Activated CD8-positive, alpha-beta T cell treated with anti-CD3 and anti-CD28 coated beads, Interleukin-2, amount 10 ng/mL, durations not matched to agents 7 days and 5 days (primary cell): ENCODE measurements at regions not wholly inside any gene's neighbourhood (a gene's known extent, or its start where the extent isn't known, plus 50 kb on each side); places are given as distances from the start of the nearest gene placed in this dataset.

ENCODE experiments used
- ATAC-seq: fragments of 150-1000 bp; cut with Tn5 transposase; one replicate; pipeline ENCODE4 v1.10.0; 2021; ENCODE audit warnings: moderate library complexity
- CTCF ChIA-PET: fragments of 350-600 bp; sonication (Branson Sonifier 250); formaldehyde crosslinking; loops from one replicate; lab custom pipeline; 2021; ENCODE audit warnings: antibody characterized with exemption; lab: Charles Lee
- POLR2A ChIA-PET: fragments of 350-600 bp; sonication (Branson Sonifier 250); formaldehyde crosslinking; loops from one replicate; lab custom pipeline; 2021; ENCODE audit warnings: antibody characterized with exemption; lab: Charles Lee
- DNase-seq: peaks from one replicate; pipeline ENCODE4 v3.0.0-alpha.2; 2020
- H3K27ac Mint-ChIP-seq: one replicate; pipeline ENCODE4 v1.8.0; 2021; ENCODE audit warnings: mild to moderate bottlenecking, mixed read lengths
- H3K27me3 Mint-ChIP-seq: one replicate; pipeline ENCODE4 v1.8.0; 2021; ENCODE audit warnings: low read depth, mixed read lengths
- H3K36me3 Mint-ChIP-seq: one replicate; pipeline ENCODE4 v1.8.0; 2021; ENCODE audit warnings: low read depth, mixed read lengths
- H3K4me1 Mint-ChIP-seq: one replicate; pipeline ENCODE4 v1.8.0; 2021; ENCODE audit warnings: low read depth, mixed read lengths
- H3K4me3 Mint-ChIP-seq: one replicate; pipeline ENCODE4 v1.8.0; 2021; ENCODE audit warnings: mild to moderate bottlenecking, mixed read lengths
- H3K9me3 Mint-ChIP-seq: one replicate; pipeline ENCODE4 v1.8.0; 2022; ENCODE audit warnings: mixed read lengths; ENCODE audit not compliant: insufficient read depth

DNA sequence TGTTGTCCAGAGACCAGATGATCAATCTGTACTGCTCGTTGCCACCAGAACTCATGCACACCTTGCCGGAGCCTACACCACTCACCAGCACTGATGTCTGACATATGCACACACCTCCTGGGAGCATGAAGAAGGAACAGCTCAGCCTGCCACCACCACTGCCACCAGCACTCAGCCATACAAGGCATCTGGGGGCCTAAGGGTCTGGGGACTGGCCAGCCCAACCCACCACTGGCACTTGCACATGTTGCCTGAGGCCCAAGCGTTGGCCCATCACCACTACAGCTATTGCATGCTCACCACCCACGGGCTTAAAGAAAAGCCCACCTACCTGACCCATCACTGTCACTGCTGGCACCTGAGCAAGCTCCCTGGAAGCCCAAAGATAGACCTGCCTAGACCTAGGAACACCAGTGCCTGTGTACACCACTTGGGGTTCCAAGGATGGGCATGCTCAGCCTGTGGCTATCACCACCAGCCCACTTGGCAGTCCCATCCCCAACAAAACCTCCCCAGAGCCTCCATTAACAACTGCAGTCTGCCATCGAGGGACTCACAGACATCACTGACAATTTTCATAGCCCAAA is 174.3 kb upstream of the GRID2 start:
- Mint-ChIP-seq H3K4me3 (no peak overlapping the region), H3K36me3 (no peaks in the 10 kb centered on the region), H3K9me3 (peaks cover 26% of the 10 kb centered on the region), H3K27ac (no peak overlapping the region), H3K4me1 (no peaks in the 10 kb centered on the region), H3K27me3 (no peaks in the 10 kb centered on the region)
- ATAC-seq (no peak), DNase-seq (no peak)
- ChIA-PET POLR2A (no interaction called here), CTCF (no interaction called here)

- Mint-ChIP-seq H3K9me3 (peaks cover 14% of the 10 kb centered on the region), H3K36me3 (no peaks in the 10 kb centered on the region), H3K4me1 (no peaks in the 10 kb centered on the region), H3K4me3 (no peak overlapping the region), H3K27me3 (no peaks in the 10 kb centered on the region), H3K27ac (no peak overlapping the region)
- ATAC-seq (no peak), DNase-seq (no peak)
- ChIA-PET CTCF (no interaction called here), POLR2A (no interaction called here)
Measured at GRCh38 chr4:92136434-92136833, 167.3 kb upstream of the GRID2 start.

GRCh38 chr4:92163348-92163747 is 140.4 kb upstream of the GRID2 start:
- ATAC-seq (no peak), DNase-seq (no peak)
- POLR2A ChIA-PET: no interaction called here
- H3K27me3 Mint-ChIP-seq: no peaks in the 10 kb centered on the region
- no peaks in the 10 kb centered on the region for H3K4me1 Mint-ChIP-seq
- H3K4me3 Mint-ChIP-seq: no peak overlapping the region
- H3K27ac Mint-ChIP-seq: no peak overlapping the region
- H3K9me3 Mint-ChIP-seq: no peaks in the 10 kb centered on the region
- CTCF ChIA-PET: no interaction called here
- H3K36me3 Mint-ChIP-seq: no peaks in the 10 kb centered on the region

DNA sequence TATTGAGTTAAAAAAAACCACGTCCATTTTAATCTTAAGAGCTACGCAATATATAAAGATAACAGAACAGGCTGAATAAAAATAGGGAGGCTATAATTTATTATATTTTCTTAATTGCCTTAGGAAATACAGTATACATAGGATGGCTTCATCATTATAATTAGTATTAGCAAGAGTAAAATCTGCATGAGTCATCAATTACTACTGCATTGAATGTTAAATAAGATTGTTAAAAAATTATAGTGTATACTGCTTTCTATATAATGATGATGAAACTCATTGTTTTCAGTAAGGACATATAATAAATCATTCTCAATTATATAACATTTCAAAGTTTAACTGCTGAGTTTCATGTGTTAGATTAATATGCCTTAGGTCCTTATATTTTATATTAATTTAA is 133.4 kb upstream of the GRID2 start:
- Mint-ChIP-seq H3K9me3 (no peaks in the 10 kb centered on the region), H3K36me3 (no peaks in the 10 kb centered on the region), H3K4me1 (no peaks in the 10 kb centered on the region), H3K27me3 (no peaks in the 10 kb centered on the region), H3K4me3 (no peak overlapping the region), H3K27ac (no peak overlapping the region)
- ATAC-seq (no peak), DNase-seq (no peak)
- CTCF ChIA-PET: no interaction called here
- POLR2A ChIA-PET: no interaction called here

- no peaks in the 10 kb centered on the region for H3K36me3 Mint-ChIP-seq
- CTCF ChIA-PET: no interaction called here
- no peak overlapping the region for H3K27ac Mint-ChIP-seq
- H3K4me1 Mint-ChIP-seq: no peaks in the 10 kb centered on the region
- H3K9me3 Mint-ChIP-seq: no peaks in the 10 kb centered on the region
- DNase-seq (no peak), ATAC-seq (no peak)
- no peaks in the 10 kb centered on the region for H3K27me3 Mint-ChIP-seq
- H3K4me3 Mint-ChIP-seq: no peak overlapping the region
- POLR2A ChIA-PET: no interaction called here
Measured at GRCh38 chr4:92172203-92172602, 131.6 kb upstream of the GRID2 start.

GRCh38 chr4:92175250-92175649 is 128.5 kb upstream of the GRID2 start:
- ATAC-seq: no peak
- Mint-ChIP-seq H3K4me3 (no peak overlapping the region), H3K27ac (no peak overlapping the region), H3K4me1 (no peaks in the 10 kb centered on the region), H3K9me3 (peaks cover 11% of the 10 kb centered on the region), H3K36me3 (no peaks in the 10 kb centered on the region), H3K27me3 (no peaks in the 10 kb centered on the region)
- ChIA-PET CTCF (no interaction called here), POLR2A (no interaction called here)
- no peak for DNase-seq

GRCh38 chr4:92182006-92182735 is 121.6 kb upstream of the GRID2 start:
- DNase-seq (no peak), ATAC-seq (no peak)
- H3K27ac Mint-ChIP-seq: no peak overlapping the region
- H3K27me3 Mint-ChIP-seq: no peaks in the 10 kb centered on the region
- H3K9me3 Mint-ChIP-seq: peaks cover 15% of the 10 kb centered on the region
- no peaks in the 10 kb centered on the region for H3K4me1 Mint-ChIP-seq
- no peak overlapping the region for H3K4me3 Mint-ChIP-seq
- POLR2A ChIA-PET: no interaction called here
- H3K36me3 Mint-ChIP-seq: no peaks in the 10 kb centered on the region
- CTCF ChIA-PET: no interaction called here

GRCh38 chr4:92182736-92183407 is 120.9 kb upstream of the GRID2 start:
- Mint-ChIP-seq H3K4me1 (no peaks in the 10 kb centered on the region), H3K27ac (no peak overlapping the region), H3K9me3 (peaks cover 15% of the 10 kb centered on the region), H3K4me3 (no peak overlapping the region), H3K27me3 (no peaks in the 10 kb centered on the region), H3K36me3 (no peaks in the 10 kb centered on the region)
- DNase-seq (no peak), ATAC-seq (no peak)
- CTCF ChIA-PET: no interaction called here
- POLR2A ChIA-PET: no interaction called here

GRCh38 chr4:92183825-92184224 is 119.9 kb upstream of the GRID2 start:
- ATAC-seq: no peak
- no peak for DNase-seq
- H3K27me3 Mint-ChIP-seq: no peaks in the 10 kb centered on the region
- H3K9me3 Mint-ChIP-seq: peaks cover 13% of the 10 kb centered on the region
- no peak overlapping the region for H3K27ac Mint-ChIP-seq
- H3K36me3 Mint-ChIP-seq: no peaks in the 10 kb centered on the region
- no peaks in the 10 kb centered on the region for H3K4me1 Mint-ChIP-seq
- ChIA-PET CTCF (no interaction called here), POLR2A (no interaction called here)
- no peak overlapping the region for H3K4me3 Mint-ChIP-seq

- Mint-ChIP-seq H3K27me3 (no peaks in the 10 kb centered on the region), H3K4me1 (no peaks in the 10 kb centered on the region), H3K27ac (no peak overlapping the region), H3K4me3 (no peak overlapping the region), H3K36me3 (no peaks in the 10 kb centered on the region), H3K9me3 (peaks cover 5% of the 10 kb centered on the region)
- CTCF ChIA-PET: no interaction called here
- POLR2A ChIA-PET: no interaction called here
- DNase-seq (no peak), ATAC-seq (no peak)
Measured at GRCh38 chr4:92184566-92184965, 119.2 kb upstream of the GRID2 start.

- no peak overlapping the region for H3K27ac Mint-ChIP-seq
- DNase-seq: no peak
- ChIA-PET POLR2A (no interaction called here), CTCF (no interaction called here)
- H3K9me3 Mint-ChIP-seq: peaks cover 4% of the 10 kb centered on the region
- no peak overlapping the region for H3K4me3 Mint-ChIP-seq
- no peaks in the 10 kb centered on the region for H3K4me1 Mint-ChIP-seq
- ATAC-seq: no peak
- H3K27me3 Mint-ChIP-seq: no peaks in the 10 kb centered on the region
- no peaks in the 10 kb centered on the region for H3K36me3 Mint-ChIP-seq
Measured at GRCh38 chr4:92186239-92186638, 117.5 kb upstream of the GRID2 start.

- Mint-ChIP-seq H3K27ac (no peak overlapping the region), H3K9me3 (no peaks in the 10 kb centered on the region), H3K27me3 (no peaks in the 10 kb centered on the region), H3K36me3 (no peaks in the 10 kb centered on the region), H3K4me3 (no peak overlapping the region), H3K4me1 (no peaks in the 10 kb centered on the region)
- ATAC-seq (no peak), DNase-seq (no peak)
- ChIA-PET POLR2A (no interaction called here), CTCF (no interaction called here)
Measured at GRCh38 chr4:92189146-92189545, 114.6 kb upstream of the GRID2 start.
